SK-N-SH treated with all-trans-retinoic acid at 6 μM for 48 hours (cell line): ENCODE measurements at regions not wholly inside any gene's neighbourhood (a gene's known extent, or its start where the extent isn't known, plus 50 kb on each side); places are given as distances from the start of the nearest gene placed in this dataset.

Experiments used
- BACH2 ChIP-seq: fragments of 250-450 bp; sonication (Bioruptor Pico); IDR thresholded peaks from 2 replicates; pipeline ENCODE4 v1.9.0; 2021; ENCODE audit warnings: mild to moderate bottlenecking, borderline replicate concordance
- CREB5 ChIP-seq: fragments of 250-450 bp; sonication (Bioruptor Pico); IDR thresholded peaks from 2 replicates; pipeline ENCODE4 v1.5.1; 2020; ENCODE audit warnings: low read depth, mild to moderate bottlenecking, moderate library complexity
- CSRNP3 ChIP-seq: fragments of 250-450 bp; sonication (Bioruptor Pico); IDR thresholded peaks from 2 replicates; pipeline ENCODE4 v1.5.1; 2021; ENCODE audit warnings: mild to moderate bottlenecking, moderate library complexity
- PATZ1 ChIP-seq: fragments of 250-450 bp; sonication (Bioruptor Pico); IDR thresholded peaks from 2 replicates; pipeline ENCODE4 v1.8.0; 2020; ENCODE audit warnings: mild to moderate bottlenecking, moderate library complexity, borderline replicate concordance
- POU6F1 ChIP-seq: fragments of 250-450 bp; sonication (Bioruptor Pico); IDR thresholded peaks from 2 replicates; pipeline ENCODE4 v1.8.0; 2021; ENCODE audit warnings: low read depth, mild to moderate bottlenecking, moderate library complexity, borderline replicate concordance
- RARB ChIP-seq: fragments of 250-450 bp; sonication (Bioruptor Pico); IDR thresholded peaks from 2 replicates; pipeline ENCODE4 v1.8.0; 2021; ENCODE audit warnings: mild to moderate bottlenecking, moderate library complexity
- TOX ChIP-seq: fragments of 250-450 bp; sonication (Bioruptor Pico); IDR thresholded peaks from 2 replicates; pipeline ENCODE4 v1.8.0; 2021; ENCODE audit warnings: mild to moderate bottlenecking, moderate library complexity, borderline replicate concordance
- TSHZ2 ChIP-seq: fragments of 250-450 bp; sonication (Bioruptor Pico); IDR thresholded peaks from 2 replicates; pipeline ENCODE4 v1.5.0; 2020; ENCODE audit warnings: mild to moderate bottlenecking, moderate library complexity
- ZFP3 ChIP-seq: fragments of 250-450 bp; sonication (Bioruptor Pico); IDR thresholded peaks from 2 replicates; pipeline ENCODE4 v1.5.0; 2020; ENCODE audit warnings: mild to moderate bottlenecking, moderate library complexity
- ZFP30 ChIP-seq: fragments of 450-650 bp; formaldehyde crosslinking; IDR thresholded peaks from 2 replicates; pipeline ENCODE4 v1.5.0; 2022; ENCODE audit warnings: mild to moderate bottlenecking, moderate library complexity
- ZNF8 ChIP-seq: fragments of 450-650 bp; formaldehyde crosslinking; IDR thresholded peaks from 2 replicates; pipeline ENCODE4 v1.5.0; 2020; ENCODE audit warnings: mild to moderate bottlenecking, moderate library complexity

GRCh38 chr11:97751405-97751804, 1269.3 kb upstream of the CNTN5 start:
- TF ChIP-seq ZFP30 (no peak), RARB (no peak), ZFP3 (no peak), CSRNP3 (CRISPR knock-in tag) (no peak), POU6F1 (no peak), TOX (CRISPR knock-in tag) (no peak), ZNF8 (no peak), PATZ1 (CRISPR knock-in tag) (no peak), CREB5 (no peak), TSHZ2 (CRISPR knock-in tag) (no peak), BACH2 (no peak)
